ENCODE measurements at regions not wholly inside any gene's neighbourhood (a gene's known extent, or its start where the extent isn't known, plus 50 kb on each side); places are given as distances from the start of the nearest gene placed in this dataset.

DNA sequence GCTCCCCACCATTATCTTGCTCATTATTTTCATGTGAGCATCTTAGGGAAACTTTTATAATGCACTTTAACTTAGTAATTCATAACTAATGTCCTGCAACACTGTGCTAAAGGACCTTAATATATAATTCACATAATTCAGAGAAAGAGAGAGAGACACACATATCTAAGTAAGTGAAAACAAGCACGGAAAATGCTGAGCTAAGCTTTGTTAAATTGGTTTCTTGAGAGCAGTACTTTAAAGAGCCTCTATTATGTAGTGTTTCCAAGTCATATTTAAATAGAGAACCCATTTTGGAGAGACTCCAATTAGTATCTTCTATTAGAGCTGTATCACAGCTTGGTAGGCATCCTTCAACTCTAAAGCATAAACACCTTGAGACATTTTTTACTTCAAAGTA is 354.1 kb upstream of the SOX14 start:
- FAIRE-seq (no peak), DNase-seq (ENCODE audit: insufficient read length, low spot score) (no peak)
- TF ChIP-seq TAF1 (IDR thresholded peaks at IDR 0.05; ENCODE audit: low read depth, low read length) (no peak), POU2F2 (IDR thresholded peaks at IDR 0.05; ENCODE audit: low read depth, low read length) (no peak), PAX5 (IDR thresholded peaks at IDR 0.05; ENCODE audit: insufficient read depth, low read length, severe bottlenecking) (no peak), POLR2A (IDR thresholded peaks at IDR 0.05; ENCODE audit: low read depth, low read length) (no peak), POLR2AphosphoS5 (IDR thresholded peaks at IDR 0.05; ENCODE audit: low read depth, low read length) (no peak), SPI1 (IDR thresholded peaks at IDR 0.05; ENCODE audit: low read depth, low read length) (no peak)

DNA sequence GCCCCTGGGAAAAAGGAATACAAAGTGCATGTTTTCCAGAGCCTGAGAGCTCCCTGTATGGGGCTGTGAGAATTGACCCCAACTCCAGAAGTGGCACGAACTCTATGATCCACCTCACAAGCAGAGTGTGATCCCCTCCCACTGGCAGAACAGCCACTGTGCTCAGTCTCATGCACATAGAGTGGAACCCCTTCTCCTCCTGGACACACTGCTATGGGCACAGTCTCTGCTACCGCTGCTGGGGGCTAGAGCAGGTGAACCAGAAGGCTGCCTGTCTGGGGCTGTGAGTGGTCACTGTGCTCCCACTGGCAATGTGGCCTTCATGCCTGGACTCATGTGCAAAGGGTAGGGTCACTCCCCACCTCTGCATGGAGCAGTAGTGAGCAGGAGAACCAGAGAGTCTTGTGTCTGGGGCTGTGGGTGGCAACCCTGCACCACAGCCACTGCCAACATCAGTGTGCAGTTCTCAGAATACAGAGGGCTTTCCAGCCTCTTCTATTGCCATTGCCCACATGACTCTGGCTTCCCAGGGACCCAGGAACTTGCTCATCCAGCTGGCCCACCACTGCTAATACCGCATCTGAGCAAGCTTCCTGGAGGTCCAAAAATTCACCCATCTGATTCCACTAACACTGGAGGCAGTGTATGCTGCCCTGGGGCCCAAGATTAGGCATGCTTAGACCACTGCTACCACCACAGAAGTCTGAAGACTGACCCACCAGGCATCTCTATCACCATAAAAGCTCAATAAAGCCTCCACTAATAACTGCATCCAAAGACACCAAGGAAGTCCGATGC is 343.7 kb upstream of the SOX14 start:
- FAIRE-seq (no peak), DNase-seq (ENCODE audit: insufficient read length, low spot score) (no peak)
- no peak for TF ChIP-seq SPI1 (IDR thresholded peaks at IDR 0.05; ENCODE audit: low read depth, low read length)
- TF ChIP-seq PAX5 (IDR thresholded peaks at IDR 0.05; ENCODE audit: insufficient read depth, low read length, severe bottlenecking): no peak

DNA sequence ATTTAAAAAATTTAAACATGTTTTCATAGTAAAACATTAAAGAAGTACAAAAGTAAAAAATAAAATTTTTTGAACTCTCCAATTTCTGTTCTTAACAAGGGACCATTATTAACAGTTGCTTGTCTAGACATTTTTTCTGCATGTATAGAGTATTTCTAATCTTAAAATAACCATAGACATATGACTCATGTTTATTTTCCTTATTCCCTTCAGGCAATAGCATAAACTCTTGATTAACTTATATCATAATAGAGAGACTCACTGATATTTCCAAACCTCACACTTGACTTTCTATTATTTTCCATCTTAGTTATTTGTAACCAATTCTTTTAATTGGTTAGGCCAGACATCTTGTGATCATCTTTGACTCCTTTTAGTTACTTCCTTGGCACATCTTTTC is 325.6 kb upstream of the SOX14 start:
- no peak for DNase-seq (ENCODE audit: insufficient read length, low spot score)

DNA sequence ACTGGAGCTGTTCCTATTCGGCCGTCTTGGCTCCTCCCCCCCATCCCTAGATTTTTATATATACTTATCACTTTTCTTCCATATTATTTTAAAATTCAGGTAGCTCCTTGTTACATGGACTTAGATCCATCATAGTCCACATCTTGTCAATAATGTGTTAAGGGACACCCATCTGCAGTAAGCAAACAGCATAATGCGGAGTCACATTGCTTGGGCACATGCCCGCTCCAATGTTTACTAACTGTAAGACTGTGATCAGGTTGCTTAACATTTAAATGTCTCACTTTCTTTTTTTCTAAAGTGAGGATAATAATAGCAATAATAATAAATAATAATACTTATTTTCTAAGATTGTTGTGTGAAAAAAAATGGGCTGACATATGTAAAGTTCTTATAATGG is 303.2 kb upstream of the SOX14 start:
- DNase-seq (ENCODE audit: insufficient read length, low spot score): no peak
- no peak for FAIRE-seq
- TF ChIP-seq SPI1 (IDR thresholded peaks at IDR 0.05; ENCODE audit: low read depth, low read length): no peak
- no peak for TF ChIP-seq POLR2A (IDR thresholded peaks at IDR 0.05; ENCODE audit: low read depth, low read length)
- no peak for TF ChIP-seq PAX5 (IDR thresholded peaks at IDR 0.05; ENCODE audit: insufficient read depth, low read length, severe bottlenecking)
- no peak for TF ChIP-seq POU2F2 (IDR thresholded peaks at IDR 0.05; ENCODE audit: low read depth, low read length)
- no peak for TF ChIP-seq TAF1 (IDR thresholded peaks at IDR 0.05; ENCODE audit: low read depth, low read length)
- TF ChIP-seq POLR2AphosphoS5 (IDR thresholded peaks at IDR 0.05; ENCODE audit: low read depth, low read length): no peak

More for the DNA sequence above, 325.6 kb upstream of the SOX14 start:
- TF ChIP-seq SPI1 (IDR thresholded peaks at IDR 0.05; ENCODE audit: low read depth, low read length) (no peak), PAX5 (IDR thresholded peaks at IDR 0.05; ENCODE audit: insufficient read depth, low read length, severe bottlenecking) (no peak), POU2F2 (IDR thresholded peaks at IDR 0.05; ENCODE audit: low read depth, low read length) (no peak), TAF1 (IDR thresholded peaks at IDR 0.05; ENCODE audit: low read depth, low read length) (no peak), POLR2AphosphoS5 (IDR thresholded peaks at IDR 0.05; ENCODE audit: low read depth, low read length) (no peak), POLR2A (IDR thresholded peaks at IDR 0.05; ENCODE audit: low read depth, low read length) (no peak)
- no peak for FAIRE-seq

DNA sequence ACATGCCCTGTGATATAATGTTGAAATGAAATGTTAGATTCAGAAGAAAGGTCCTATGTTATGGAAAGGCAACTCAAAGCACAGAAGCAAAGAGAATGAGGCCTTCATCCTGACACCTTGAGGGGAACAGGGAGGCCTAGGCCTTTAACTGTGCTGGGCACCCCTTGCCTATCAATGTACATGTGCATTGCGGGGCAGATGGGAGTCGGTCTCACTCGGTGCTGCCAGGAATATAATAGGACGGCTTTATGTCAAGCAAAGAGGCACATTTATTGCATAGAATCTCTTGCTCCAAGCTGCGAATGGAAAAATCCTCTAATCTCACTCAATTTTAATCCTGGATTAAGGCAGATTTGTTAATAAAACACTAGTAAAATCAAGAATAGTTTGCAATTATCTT is 301.0 kb upstream of the SOX14 start:
- FAIRE-seq: no peak
- TF ChIP-seq POLR2A (IDR thresholded peaks at IDR 0.05; ENCODE audit: low read depth, low read length): no peak
- no peak for TF ChIP-seq PAX5 (IDR thresholded peaks at IDR 0.05; ENCODE audit: insufficient read depth, low read length, severe bottlenecking)
- TF ChIP-seq POU2F2 (IDR thresholded peaks at IDR 0.05; ENCODE audit: low read depth, low read length): no peak
- TF ChIP-seq POLR2AphosphoS5 (IDR thresholded peaks at IDR 0.05; ENCODE audit: low read depth, low read length): no peak
- no peak for TF ChIP-seq SPI1 (IDR thresholded peaks at IDR 0.05; ENCODE audit: low read depth, low read length)
- no peak for TF ChIP-seq TAF1 (IDR thresholded peaks at IDR 0.05; ENCODE audit: low read depth, low read length)

DNA sequence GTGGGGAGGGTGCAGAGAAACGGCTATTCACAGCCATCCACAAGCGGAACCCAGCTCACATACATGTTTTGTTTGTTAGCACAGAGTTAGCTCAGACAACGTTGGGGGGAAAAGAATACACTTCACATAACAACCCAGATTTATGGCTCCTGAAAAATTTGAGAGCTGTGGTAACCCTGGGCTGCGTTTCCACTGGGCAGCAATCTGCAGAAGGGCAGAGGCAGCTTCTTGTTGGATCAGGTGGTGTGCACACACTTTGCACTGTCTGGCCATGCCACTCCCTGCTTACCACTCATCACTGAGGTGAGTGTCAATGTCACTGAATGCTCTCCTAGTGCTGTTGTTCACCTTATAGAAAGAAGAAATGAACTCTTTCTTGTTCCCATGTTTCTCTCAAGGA is 299.8 kb upstream of the SOX14 start:
- no peak for TF ChIP-seq PAX5 (IDR thresholded peaks at IDR 0.05; ENCODE audit: insufficient read depth, low read length, severe bottlenecking)
- TF ChIP-seq POLR2A (IDR thresholded peaks at IDR 0.05; ENCODE audit: low read depth, low read length): no peak
- TF ChIP-seq POLR2AphosphoS5 (IDR thresholded peaks at IDR 0.05; ENCODE audit: low read depth, low read length): no peak
- no peak for TF ChIP-seq TAF1 (IDR thresholded peaks at IDR 0.05; ENCODE audit: low read depth, low read length)
- no peak for TF ChIP-seq SPI1 (IDR thresholded peaks at IDR 0.05; ENCODE audit: low read depth, low read length)
- no peak for TF ChIP-seq POU2F2 (IDR thresholded peaks at IDR 0.05; ENCODE audit: low read depth, low read length)
- no peak for DNase-seq (ENCODE audit: insufficient read length, low spot score)
- no peak for FAIRE-seq

More for the DNA sequence above, 301.0 kb upstream of the SOX14 start:
- DNase-seq (ENCODE audit: insufficient read length, low spot score): no peak

DNA sequence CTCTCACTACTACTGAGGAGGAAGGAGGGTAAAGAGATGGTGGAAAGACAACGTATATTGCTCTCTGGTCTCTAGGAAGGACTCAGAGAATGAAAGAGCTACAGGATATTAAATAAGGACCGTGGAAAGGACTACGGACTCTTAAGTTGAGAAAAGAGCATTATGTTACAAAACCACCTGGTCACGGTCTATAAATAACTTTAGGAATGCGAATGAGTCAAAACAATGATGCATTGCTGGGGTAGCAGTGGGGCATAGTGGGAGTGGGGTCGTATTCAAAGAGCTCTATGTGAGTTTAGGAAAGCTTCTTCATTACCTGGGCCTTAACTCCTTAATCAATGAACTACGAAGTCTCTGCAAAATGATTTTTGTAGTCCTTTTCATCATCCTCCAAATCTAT is 295.7 kb upstream of the SOX14 start:
- no peak for DNase-seq (ENCODE audit: insufficient read length, low spot score)
- no peak for FAIRE-seq
- TF ChIP-seq PAX5 (IDR thresholded peaks at IDR 0.05; ENCODE audit: insufficient read depth, low read length, severe bottlenecking) (no peak), TAF1 (IDR thresholded peaks at IDR 0.05; ENCODE audit: low read depth, low read length) (no peak)

DNA sequence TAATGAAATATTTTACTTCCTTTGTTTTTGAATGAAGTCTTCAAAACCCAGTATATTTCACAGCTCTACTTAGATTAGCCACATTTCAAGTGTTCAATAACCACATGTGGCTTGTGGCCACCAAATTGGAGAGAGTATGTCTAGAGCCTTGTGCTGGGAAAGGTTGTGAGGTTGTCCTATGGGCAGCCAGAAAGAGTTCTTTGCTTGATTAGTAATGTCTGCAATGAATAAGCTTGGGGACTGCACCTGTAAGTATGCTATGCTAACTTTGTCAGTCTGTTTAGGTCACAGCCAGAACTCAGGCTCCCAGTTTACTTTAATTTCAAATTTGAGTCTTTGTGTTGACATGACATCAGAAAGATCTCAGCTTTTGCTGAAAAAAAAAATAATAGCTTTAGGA is 294.9 kb upstream of the SOX14 start:
- DNase-seq (ENCODE audit: insufficient read length, low spot score) (no peak), FAIRE-seq (no peak)
- TF ChIP-seq POLR2A (IDR thresholded peaks at IDR 0.05; ENCODE audit: low read depth, low read length) (no peak), TAF1 (IDR thresholded peaks at IDR 0.05; ENCODE audit: low read depth, low read length) (no peak), PAX5 (IDR thresholded peaks at IDR 0.05; ENCODE audit: insufficient read depth, low read length, severe bottlenecking) (no peak), SPI1 (IDR thresholded peaks at IDR 0.05; ENCODE audit: low read depth, low read length) (no peak), POU2F2 (IDR thresholded peaks at IDR 0.05; ENCODE audit: low read depth, low read length) (no peak), POLR2AphosphoS5 (IDR thresholded peaks at IDR 0.05; ENCODE audit: low read depth, low read length) (no peak)

DNA sequence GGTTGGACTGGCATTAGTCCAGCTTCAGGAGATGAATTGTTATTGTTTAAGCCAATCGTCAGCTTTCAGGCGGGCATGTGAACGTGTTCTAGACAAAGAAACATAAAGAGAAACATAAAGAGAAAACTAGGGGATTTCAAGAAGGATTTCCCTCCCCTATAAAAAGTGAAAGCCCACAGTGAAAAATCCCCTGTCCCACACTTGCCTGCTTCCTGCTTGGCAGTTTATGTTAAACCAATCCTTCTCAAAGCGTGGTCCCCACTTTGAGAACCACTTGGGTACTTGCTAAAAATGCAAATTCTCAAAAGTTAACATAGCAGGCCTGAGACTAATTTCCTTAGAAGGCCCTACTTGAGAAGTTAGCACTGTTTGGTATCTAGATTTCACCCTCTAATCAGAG is 293.0 kb upstream of the SOX14 start:
- FAIRE-seq (no peak), DNase-seq (ENCODE audit: insufficient read length, low spot score) (no peak)
- TF ChIP-seq POLR2A (IDR thresholded peaks at IDR 0.05; ENCODE audit: low read depth, low read length) (no peak), POLR2AphosphoS5 (IDR thresholded peaks at IDR 0.05; ENCODE audit: low read depth, low read length) (no peak), TAF1 (IDR thresholded peaks at IDR 0.05; ENCODE audit: low read depth, low read length) (no peak), SPI1 (IDR thresholded peaks at IDR 0.05; ENCODE audit: low read depth, low read length) (no peak), PAX5 (IDR thresholded peaks at IDR 0.05; ENCODE audit: insufficient read depth, low read length, severe bottlenecking) (no peak), POU2F2 (IDR thresholded peaks at IDR 0.05; ENCODE audit: low read depth, low read length) (no peak)
